Memory B cell (primary cell): ENCODE measurements at regions not wholly inside any gene's neighbourhood (a gene's known extent, or its start where the extent isn't known, plus 50 kb on each side); places are given as distances from the start of the nearest gene placed in this dataset.

Experiments
- ATAC-seq: fragments of 150-1000 bp; cut with Tn5 transposase; 2 replicates; pipeline ENCODE4 v1.10.0; 2021; ENCODE audit warnings: low read depth, mild to moderate bottlenecking, moderate library complexity
- DNase-seq, 2 donors: peaks; one replicate each; pipeline ENCODE4 v3.0.0; 2022; ENCODE audit warnings: low spot score in 2 of 2
- H3K27ac Mint-ChIP-seq: one replicate; pipeline ENCODE4 v1.8.0; 2022; ENCODE audit warnings: mild to moderate bottlenecking, moderate library complexity, mixed read lengths
- H3K27me3 Mint-ChIP-seq: one replicate; pipeline ENCODE4 v1.8.0; 2022; ENCODE audit warnings: mixed read lengths
- H3K36me3 Mint-ChIP-seq: one replicate; pipeline ENCODE4 v1.8.0; 2022; ENCODE audit warnings: mild to moderate bottlenecking, mixed read lengths
- H3K4me1 Mint-ChIP-seq: one replicate; pipeline ENCODE4 v1.8.0; 2022; ENCODE audit warnings: mixed read lengths
- H3K4me3 Mint-ChIP-seq: one replicate; pipeline ENCODE4 v1.8.0; 2022; ENCODE audit warnings: mild to moderate bottlenecking, moderate library complexity, mixed read lengths
- H3K9me3 Mint-ChIP-seq: one replicate; pipeline ENCODE4 v1.8.0; 2022; ENCODE audit warnings: mixed read lengths

- H3K36me3 Mint-ChIP-seq = no peaks in the 10 kb centered on the region
- no peaks in the 10 kb centered on the region for H3K27me3 Mint-ChIP-seq
- no peak overlapping the region for H3K4me3 Mint-ChIP-seq
- no peak overlapping the region for H3K27ac Mint-ChIP-seq
- DNase-seq (no peak), ATAC-seq (no peak)
- no peaks in the 10 kb centered on the region for H3K9me3 Mint-ChIP-seq
- H3K4me1 Mint-ChIP-seq = peaks cover 2% of the 10 kb centered on the region
Observed at GRCh38 chr5:90305041-90305720, 104.4 kb downstream of the CETN3 start.

GRCh38 chr5:90301248-90301647 lies 108.3 kb downstream of the CETN3 start:
- Mint-ChIP-seq H3K4me3 (no peak overlapping the region), H3K27me3 (peaks cover 2% of the 10 kb centered on the region), H3K27ac (no peak overlapping the region), H3K9me3 (no peaks in the 10 kb centered on the region), H3K36me3 (no peaks in the 10 kb centered on the region), H3K4me1 (peaks cover 2% of the 10 kb centered on the region)
- ATAC-seq (no peak), DNase-seq (no peak)

DNA sequence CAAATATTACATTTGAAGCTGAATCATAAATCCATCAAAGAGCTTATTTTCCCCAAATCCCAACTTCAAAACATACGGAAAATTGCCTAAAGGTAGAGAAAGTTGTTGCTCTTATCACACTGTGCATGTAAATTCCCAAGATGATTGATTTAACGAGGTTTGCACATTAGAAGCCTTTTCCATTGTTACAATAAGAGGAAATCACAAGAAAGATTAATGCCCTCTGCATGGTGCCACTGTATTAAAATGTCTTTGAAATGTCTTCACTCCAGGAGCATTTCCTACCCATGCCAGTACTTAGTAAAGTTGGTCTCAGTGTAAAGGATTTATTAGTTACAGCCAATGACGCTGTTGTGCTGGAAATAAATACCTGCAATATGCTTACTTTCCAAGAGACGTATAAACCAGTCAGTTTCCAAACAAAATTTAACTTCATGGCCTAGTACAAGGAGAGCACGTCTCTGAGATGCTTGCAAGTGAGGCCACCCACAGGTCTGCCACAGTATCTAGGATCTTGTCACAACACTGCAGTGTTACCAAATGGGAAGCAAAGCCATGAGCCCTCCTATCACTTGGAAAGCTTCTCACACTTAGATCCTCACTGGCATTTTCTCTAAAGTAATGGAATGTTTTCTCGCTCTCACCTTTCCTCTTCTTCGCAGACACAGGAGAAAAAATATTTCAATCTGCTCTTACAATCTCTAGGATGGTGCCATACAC lies 112.4 kb downstream of the CETN3 start:
- Mint-ChIP-seq H3K4me1 (peaks cover 2% of the 10 kb centered on the region), H3K27me3 (peaks cover 11% of the 10 kb centered on the region), H3K27ac (no peak overlapping the region), H3K36me3 (no peaks in the 10 kb centered on the region), H3K9me3 (no peaks in the 10 kb centered on the region), H3K4me3 (no peak overlapping the region)
- no peak for ATAC-seq
- DNase-seq = no peak

DNA sequence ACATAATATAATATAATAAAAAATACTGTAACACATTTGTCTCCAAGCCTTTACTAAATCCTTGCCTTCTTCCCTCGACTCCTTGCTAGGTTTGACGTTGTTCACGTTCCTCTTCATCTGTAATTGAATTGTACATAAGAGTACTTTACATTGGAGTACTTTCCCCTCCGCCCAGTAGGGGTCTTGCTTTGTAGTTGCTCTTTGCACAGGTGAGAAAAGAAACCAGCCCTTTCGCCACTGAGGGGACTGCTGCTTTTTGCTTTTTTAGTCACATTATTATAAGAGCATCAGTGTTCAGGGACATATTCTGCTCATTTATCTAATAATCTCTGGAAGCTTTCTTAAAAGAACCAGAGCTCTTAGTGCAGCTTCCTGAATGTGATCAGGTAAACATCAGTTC lies 115.0 kb downstream of the CETN3 start:
- DNase-seq (no peak), ATAC-seq (no peak)
- no peak overlapping the region for H3K27ac Mint-ChIP-seq
- no peak overlapping the region for H3K4me3 Mint-ChIP-seq
- no peaks in the 10 kb centered on the region for H3K36me3 Mint-ChIP-seq
- H3K27me3 Mint-ChIP-seq = peaks cover 14% of the 10 kb centered on the region
- no peaks in the 10 kb centered on the region for H3K4me1 Mint-ChIP-seq
- H3K9me3 Mint-ChIP-seq = no peaks in the 10 kb centered on the region

GRCh38 chr5:90293931-90294330 lies 115.6 kb downstream of the CETN3 start:
- no peak overlapping the region for H3K27ac Mint-ChIP-seq
- ATAC-seq (no peak), DNase-seq (no peak)
- H3K9me3 Mint-ChIP-seq = no peaks in the 10 kb centered on the region
- H3K4me1 Mint-ChIP-seq = no peaks in the 10 kb centered on the region
- H3K27me3 Mint-ChIP-seq = peaks cover 14% of the 10 kb centered on the region
- no peaks in the 10 kb centered on the region for H3K36me3 Mint-ChIP-seq
- no peak overlapping the region for H3K4me3 Mint-ChIP-seq

DNA sequence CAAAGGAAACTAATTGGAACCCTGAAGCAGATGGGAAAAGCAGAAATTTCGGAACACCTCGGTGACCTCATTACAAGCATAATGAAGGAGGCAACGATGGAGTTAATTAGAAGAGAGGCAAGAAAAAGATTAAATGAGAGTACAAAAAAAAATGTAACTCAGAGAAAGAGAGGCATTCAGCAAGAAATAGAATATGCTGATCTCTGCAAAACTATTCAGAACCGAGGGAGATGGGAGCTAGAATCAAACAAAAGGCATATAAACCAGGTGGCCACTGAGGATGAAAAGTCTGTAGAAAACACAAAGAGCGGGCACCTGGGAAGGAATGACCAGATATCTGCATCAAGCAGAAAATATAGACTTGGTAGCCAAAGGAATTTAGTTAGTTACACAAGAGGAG lies 118.9 kb downstream of the CETN3 start:
- H3K4me1 Mint-ChIP-seq = no peaks in the 10 kb centered on the region
- H3K27me3 Mint-ChIP-seq = peaks cover 11% of the 10 kb centered on the region
- H3K36me3 Mint-ChIP-seq = no peaks in the 10 kb centered on the region
- ATAC-seq (no peak), DNase-seq (no peak)
- H3K4me3 Mint-ChIP-seq = no peak overlapping the region
- no peak overlapping the region for H3K27ac Mint-ChIP-seq
- no peaks in the 10 kb centered on the region for H3K9me3 Mint-ChIP-seq

GRCh38 chr5:90289837-90290236 lies 119.7 kb downstream of the CETN3 start:
- Mint-ChIP-seq H3K27me3 (peaks cover 11% of the 10 kb centered on the region), H3K27ac (no peak overlapping the region), H3K4me1 (no peaks in the 10 kb centered on the region), H3K36me3 (no peaks in the 10 kb centered on the region), H3K4me3 (no peak overlapping the region), H3K9me3 (no peaks in the 10 kb centered on the region)
- DNase-seq (no peak), ATAC-seq (no peak)

DNA sequence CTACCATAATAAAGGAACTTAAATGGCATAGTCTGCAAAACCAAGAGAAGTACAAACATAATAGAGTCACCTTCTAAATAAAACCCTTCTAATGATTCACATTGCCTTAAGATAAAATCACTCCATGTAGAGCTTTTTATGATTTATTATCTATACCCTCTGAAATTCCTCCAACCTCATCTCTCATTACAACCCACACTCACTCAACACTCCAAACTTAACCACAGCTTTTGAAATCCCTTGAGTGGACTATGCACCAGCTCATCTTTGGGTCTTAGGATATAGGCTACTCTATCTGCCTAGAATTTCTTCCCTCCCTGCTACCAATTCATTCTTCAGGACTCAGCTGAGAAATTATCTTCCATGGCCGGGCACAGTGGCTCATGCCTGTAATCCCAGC lies 122.5 kb downstream of the CETN3 start:
- DNase-seq = no peak
- peaks cover 6% of the 10 kb centered on the region for H3K27me3 Mint-ChIP-seq
- no peak overlapping the region for H3K4me3 Mint-ChIP-seq
- H3K27ac Mint-ChIP-seq = no peak overlapping the region
- no peak for ATAC-seq
- H3K36me3 Mint-ChIP-seq = no peaks in the 10 kb centered on the region
- H3K9me3 Mint-ChIP-seq = no peaks in the 10 kb centered on the region
- H3K4me1 Mint-ChIP-seq = no peaks in the 10 kb centered on the region

DNA sequence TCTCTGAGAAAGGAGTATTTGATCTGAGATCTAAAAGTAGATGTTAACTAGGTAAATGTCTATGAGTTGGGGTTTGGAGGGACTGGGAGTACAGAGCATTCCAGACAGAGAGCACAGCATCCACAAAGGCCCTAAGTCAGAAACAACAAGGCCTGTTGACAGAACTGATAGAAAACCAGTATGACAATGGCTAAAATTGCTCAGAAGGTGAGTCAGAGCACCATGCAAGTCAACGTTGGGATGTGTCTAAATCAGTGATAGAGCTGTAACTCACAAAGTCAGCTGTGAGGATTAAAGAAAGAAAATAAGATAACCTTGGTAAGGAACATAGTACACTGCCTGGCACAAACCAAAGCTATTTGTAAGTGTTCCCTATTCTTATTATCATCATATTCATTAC lies 124.0 kb downstream of the CETN3 start:
- Mint-ChIP-seq H3K36me3 (no peaks in the 10 kb centered on the region), H3K27ac (no peak overlapping the region), H3K4me3 (no peak overlapping the region), H3K27me3 (peaks cover 6% of the 10 kb centered on the region), H3K9me3 (no peaks in the 10 kb centered on the region), H3K4me1 (no peaks in the 10 kb centered on the region)
- ATAC-seq (no peak), DNase-seq (no peak)

DNA sequence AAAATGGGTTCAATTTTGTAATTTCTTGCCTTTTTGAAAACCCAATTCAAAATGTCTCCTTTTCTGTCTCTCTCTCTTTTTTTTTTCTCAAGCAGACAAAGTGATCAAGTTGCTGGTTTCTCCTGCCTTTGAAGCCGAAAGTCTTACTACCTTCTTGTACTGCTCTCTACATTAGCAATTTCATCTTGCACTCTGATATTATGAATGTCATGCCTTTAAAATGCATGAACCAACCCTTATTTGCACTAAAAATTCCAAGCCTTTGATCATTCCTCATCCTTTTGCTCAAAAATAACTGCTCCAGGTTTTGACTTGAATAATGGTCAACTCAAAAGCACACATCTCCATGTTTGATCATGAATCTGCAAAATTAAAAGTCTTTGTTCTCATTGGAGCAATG lies 125.2 kb downstream of the CETN3 start:
- DNase-seq = no peak
- Mint-ChIP-seq H3K36me3 (no peaks in the 10 kb centered on the region), H3K4me1 (no peaks in the 10 kb centered on the region), H3K9me3 (no peaks in the 10 kb centered on the region), H3K27me3 (peaks cover 5% of the 10 kb centered on the region), H3K27ac (no peak overlapping the region), H3K4me3 (no peak overlapping the region)
- ATAC-seq = no peak

DNA sequence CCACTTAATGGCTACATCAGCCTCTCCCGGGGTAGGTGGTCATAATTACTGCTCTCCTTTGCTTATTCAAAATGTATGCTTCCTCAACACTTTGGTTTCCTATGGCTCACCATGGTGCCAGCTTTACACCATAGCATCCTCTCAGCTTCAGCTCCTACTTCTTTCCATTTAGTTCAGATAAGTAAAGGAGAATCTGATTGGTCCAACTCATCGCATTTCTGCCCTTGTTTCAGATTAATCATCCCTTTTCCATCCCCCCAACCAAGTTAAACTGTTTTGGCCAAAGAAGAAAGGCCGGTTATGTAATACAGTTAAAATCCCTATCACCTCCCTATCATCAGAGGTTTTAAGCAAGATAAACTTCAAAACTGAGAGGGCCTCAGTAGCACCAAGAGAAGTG lies 130.5 kb downstream of the CETN3 start:
- Mint-ChIP-seq H3K27ac (no peak overlapping the region), H3K4me1 (no peaks in the 10 kb centered on the region), H3K4me3 (no peak overlapping the region), H3K9me3 (no peaks in the 10 kb centered on the region), H3K27me3 (peaks cover 5% of the 10 kb centered on the region), H3K36me3 (no peaks in the 10 kb centered on the region)
- ATAC-seq (no peak), DNase-seq (no peak)

- no peaks in the 10 kb centered on the region for H3K27me3 Mint-ChIP-seq
- no peak overlapping the region for H3K4me3 Mint-ChIP-seq
- H3K36me3 Mint-ChIP-seq = no peaks in the 10 kb centered on the region
- H3K27ac Mint-ChIP-seq = no peak overlapping the region
- no peaks in the 10 kb centered on the region for H3K4me1 Mint-ChIP-seq
- no peak for DNase-seq
- H3K9me3 Mint-ChIP-seq = no peaks in the 10 kb centered on the region
- ATAC-seq = no peak
Observed at GRCh38 chr5:90274216-90274615, 135.3 kb downstream of the CETN3 start.

- ATAC-seq = no peak
- Mint-ChIP-seq H3K27ac (no peak overlapping the region), H3K4me3 (no peak overlapping the region), H3K36me3 (no peaks in the 10 kb centered on the region), H3K4me1 (no peaks in the 10 kb centered on the region), H3K9me3 (no peaks in the 10 kb centered on the region), H3K27me3 (peaks cover 3% of the 10 kb centered on the region)
- DNase-seq = no peak
Observed at GRCh38 chr5:90267646-90268045, 141.9 kb downstream of the CETN3 start.

DNA sequence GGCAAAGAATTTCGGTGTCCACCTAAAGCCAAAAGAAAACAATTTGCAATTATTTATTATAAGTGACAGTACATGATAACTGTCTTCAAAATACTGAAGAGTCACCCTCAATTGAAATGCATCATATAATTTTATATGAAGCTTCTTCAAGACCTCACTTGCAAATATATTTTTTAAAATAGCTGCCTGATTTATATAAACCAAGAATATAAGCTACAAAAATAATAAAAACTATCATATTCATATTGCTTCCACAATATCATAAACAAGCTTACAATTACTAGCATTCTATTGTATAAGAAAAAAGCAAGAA lies 144.1 kb downstream of the CETN3 start:
- DNase-seq (no peak), ATAC-seq (no peak)
- Mint-ChIP-seq H3K4me1 (no peaks in the 10 kb centered on the region), H3K36me3 (no peaks in the 10 kb centered on the region), H3K27me3 (peaks cover 3% of the 10 kb centered on the region), H3K4me3 (no peak overlapping the region), H3K27ac (no peak overlapping the region), H3K9me3 (no peaks in the 10 kb centered on the region)
